Fibroblast of skin of scalp (primary cell): ENCODE measurements at regions not wholly inside any gene's neighbourhood (a gene's known extent, or its start where the extent isn't known, plus 50 kb on each side); places are given as distances from the start of the nearest gene placed in this dataset.

Source experiments
- DNase-seq: peaks from one replicate; pipeline ENCODE4 v3.0.0-alpha.2; 2013

DNA sequence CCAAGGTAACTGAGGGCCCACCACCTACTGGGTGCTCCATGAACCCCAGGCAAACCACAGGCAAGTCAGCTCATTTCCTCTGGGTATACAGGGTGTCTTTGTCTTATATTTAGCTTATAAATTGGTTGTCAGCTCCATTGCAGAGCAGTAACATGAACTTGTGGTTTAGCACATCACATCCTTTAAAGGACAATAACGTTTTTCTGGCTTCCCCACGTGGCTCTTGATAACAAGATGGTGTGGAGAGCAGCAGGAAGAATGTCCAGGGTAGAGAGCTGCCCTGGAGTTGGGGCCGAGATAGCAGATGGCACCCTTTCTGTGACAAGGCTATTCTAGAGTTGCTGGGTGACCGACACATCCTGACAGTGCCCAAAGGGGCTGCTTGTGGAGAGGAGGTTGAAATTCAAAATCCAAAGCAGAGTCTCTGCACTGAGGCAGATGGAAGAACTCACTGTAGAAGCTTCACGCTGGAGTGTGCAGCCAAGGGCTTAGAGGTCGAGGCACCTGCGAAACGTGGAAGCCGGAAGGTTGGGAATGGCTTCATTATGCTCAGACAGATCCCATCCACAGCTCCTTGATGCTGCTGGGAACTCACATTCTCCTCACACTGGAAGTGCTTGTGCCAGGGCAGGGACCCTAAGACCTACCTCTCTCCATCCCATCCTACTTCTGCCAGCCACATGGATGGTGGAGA is 133.0 kb upstream of the FRY start:
- no peak for DNase-seq

GRCh38 chr13:31901985-31902384 is 129.6 kb upstream of the FRY start:
- DNase-seq, result no peak

- no peak for DNase-seq
Measured at GRCh38 chr13:31903111-31903815, 128.3 kb upstream of the FRY start.

- no peak for DNase-seq
Measured at GRCh38 chr13:31904941-31905824, 126.4 kb upstream of the FRY start.

- DNase-seq, result no peak
Measured at GRCh38 chr13:31905961-31906360, 125.6 kb upstream of the FRY start.

GRCh38 chr13:31908696-31909411 is 122.7 kb upstream of the FRY start:
- no peak for DNase-seq

GRCh38 chr13:31909864-31910551 is 121.6 kb upstream of the FRY start:
- DNase-seq, result peak; percentile 67

- DNase-seq, result no peak
Measured at GRCh38 chr13:31910633-31911032, 120.9 kb upstream of the FRY start.

DNA sequence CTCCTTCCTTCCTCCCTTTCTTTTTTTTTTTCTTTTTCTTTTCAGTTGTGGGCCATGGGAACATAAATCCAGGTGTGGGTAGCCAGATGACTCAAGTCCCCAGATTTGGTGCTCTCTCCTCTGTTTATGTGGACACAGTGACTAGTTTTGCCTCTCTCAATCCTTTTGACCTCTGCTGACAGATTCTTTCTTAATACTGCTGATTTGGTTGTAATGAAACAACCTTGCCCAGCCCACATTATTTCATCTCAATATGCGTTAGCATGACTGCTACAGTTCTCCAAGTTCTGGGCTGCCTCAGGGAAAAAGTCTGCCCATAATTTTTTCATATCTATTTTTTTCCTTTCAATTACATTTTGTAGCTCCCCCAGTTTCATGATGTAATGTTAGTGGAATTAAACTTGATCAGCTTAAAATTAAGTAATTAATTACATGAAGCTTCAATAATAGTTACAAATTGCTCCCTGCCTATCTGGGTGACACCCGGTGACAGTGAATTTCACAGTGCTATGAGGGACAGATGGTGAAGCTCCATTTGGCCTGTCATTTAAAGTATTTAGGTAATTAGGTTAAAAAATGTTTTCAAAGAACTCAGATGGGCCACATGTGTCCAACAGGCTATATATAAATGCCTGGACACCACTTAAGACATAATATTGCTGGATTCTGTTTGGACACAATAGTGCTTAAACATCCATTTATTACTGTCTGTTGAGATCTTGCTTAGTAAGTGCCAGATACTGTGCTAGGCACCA is 118.8 kb upstream of the FRY start:
- DNase-seq, result no peak

- peak; percentile 7 for DNase-seq
Measured at GRCh38 chr13:31913459-31913858, 118.1 kb upstream of the FRY start.

DNA sequence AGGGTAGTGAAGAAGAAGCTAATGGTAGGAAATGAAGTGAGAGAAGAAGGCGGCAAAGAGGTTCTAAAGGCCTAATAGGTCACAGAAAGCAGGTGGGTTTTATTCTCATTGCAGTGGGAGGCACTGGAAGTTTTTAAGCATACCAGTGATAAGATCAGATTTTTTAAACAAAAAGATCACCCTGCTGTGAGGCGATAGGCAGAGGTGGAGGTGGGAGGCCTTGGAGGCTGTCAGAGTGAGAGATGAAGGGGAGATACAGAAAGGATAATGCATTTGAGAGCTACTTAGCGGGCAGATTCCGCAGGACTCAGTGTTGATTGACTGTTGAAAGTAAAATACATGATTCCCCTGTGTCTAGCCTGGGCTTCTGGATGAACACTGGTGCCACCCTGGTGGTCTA is 116.7 kb upstream of the FRY start:
- DNase-seq, result no peak

DNA sequence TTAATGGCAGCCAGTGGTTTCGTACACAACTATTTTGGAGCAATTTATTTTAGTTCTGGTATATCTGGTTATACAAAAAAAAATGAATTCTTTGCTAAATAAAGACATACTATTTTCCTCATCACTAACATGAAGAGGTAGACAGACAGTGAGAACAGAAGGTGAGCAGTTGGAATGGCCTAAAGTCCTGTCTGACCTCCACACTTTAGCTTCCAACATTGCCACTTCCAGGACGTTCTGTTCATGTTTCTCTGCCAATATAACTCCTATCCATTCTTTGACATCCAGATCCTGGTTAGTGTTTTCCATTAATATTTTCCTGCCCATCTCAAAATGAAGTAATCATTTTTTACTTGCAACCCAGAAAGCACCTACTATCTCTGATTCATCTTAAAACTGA is 112.9 kb upstream of the FRY start:
- DNase-seq, result no peak

- DNase-seq, result no peak
Measured at GRCh38 chr13:31919241-31919640, 112.3 kb upstream of the FRY start.

DNA sequence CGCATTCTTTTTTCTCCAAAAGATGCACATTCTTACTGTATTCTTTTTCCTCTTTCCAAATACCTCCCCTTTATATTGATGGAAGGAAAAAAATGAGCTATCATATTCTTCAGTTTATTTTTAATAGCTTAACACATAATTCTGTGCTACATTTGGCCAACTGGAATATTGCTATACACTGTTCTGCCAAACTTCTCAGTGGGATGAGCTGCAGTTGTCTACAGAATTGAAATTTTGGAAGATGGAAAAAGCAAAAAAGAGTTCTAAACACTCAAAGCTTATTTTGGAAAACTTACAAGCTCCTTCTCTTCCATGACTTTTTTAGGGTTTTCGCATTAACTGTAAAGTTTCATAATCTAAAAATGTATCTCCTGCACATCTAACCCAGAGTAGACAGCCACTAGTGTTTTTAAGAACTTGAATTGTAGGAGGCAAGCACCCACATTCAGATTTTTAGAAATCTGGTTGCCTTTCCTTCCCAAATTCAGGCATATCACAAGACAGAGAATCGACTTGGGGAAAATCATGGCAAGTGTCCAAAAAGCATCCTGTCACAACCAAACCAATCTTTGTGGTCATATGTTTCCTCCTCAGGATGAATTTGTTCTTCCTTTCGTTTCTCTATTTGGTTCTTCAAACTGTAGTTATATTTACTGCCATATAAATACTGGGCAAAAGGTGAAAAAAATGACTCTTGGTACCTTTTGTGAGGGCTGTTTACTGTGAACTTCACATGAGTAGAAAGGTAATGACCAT is 111.4 kb upstream of the FRY start:
- DNase-seq, result no peak

DNA sequence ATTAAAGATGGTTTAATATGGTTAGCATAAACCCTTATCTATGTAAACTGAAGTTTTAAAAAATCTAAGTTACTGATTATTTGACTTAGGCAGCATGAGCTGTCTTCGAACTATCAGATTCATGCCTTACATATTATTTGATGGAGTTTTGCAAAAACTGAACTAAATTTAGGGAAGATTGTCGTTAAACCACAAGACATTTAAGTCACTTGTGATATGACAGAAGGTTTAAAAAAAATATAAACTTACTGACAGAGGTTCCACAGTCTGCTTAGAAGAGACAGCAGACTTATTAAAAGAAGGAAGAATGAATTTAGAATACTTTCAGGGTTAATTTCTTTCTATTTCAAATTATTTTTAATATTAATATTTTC is 110.9 kb upstream of the FRY start:
- no peak for DNase-seq

- no peak for DNase-seq
Measured at GRCh38 chr13:31922724-31923123, 108.8 kb upstream of the FRY start.

GRCh38 chr13:31923134-31923763 is 108.3 kb upstream of the FRY start:
- DNase-seq, result no peak

DNA sequence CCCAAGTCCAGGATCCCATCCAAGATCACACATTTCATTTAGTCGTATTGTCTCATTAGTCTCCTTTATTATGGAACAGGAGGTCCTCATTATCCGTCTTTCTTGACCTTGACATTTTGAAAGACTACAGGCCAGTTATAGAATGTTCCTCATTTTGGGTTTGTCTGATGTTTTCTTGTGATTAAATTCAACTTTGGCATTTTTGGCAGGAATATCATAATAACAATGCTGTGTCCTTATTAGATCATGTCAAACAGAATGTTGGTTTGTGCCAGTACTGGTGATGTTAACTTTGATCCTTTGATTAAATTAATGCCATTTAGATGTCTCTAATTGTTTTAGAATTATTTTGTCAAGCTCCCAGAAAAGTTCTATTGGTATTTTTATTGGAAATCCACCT is 106.5 kb upstream of the FRY start:
- no peak for DNase-seq

DNA sequence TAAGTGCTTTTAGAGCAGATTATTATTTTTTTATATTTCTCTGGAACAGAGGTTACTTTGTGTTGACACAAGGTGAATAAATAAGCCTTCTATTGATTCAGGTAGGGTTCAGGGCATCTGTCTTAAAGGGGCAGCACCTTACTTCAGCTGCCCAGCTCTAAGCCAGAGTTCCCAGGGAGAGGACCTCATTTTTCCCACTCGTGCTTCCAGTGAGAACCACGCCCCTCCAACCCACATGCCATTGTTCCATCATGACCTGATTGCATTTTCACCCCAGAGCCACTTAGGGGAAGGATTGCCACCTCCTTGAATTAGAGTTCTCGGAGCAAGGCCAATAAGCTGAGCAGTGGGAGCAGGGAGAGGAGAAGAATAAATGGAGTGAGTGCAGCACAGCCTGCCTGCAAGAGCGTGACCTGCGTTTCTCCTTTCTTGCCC is 104.3 kb upstream of the FRY start:
- no peak for DNase-seq
